Chondrocyte (in vitro differentiated cells): ENCODE measurements at regions not wholly inside any gene's neighbourhood (a gene's known extent, or its start where the extent isn't known, plus 50 kb on each side); places are given as distances from the start of the nearest gene placed in this dataset.
A peak's percentile ranks its signal among the peaks of the same experiment; 100 is the strongest.
"Not testable (repeated sequence)": the region's sequence is repeated elsewhere in the genome, so short reads cannot be mapped to it uniquely, and the experiment has no call there.

ENCODE experiments used
- DNase-seq: peaks from one replicate; pipeline ENCODE4 v3.0.0; 2021; ENCODE audit warnings: mixed read lengths, low spot score
- H3K27ac Mint-ChIP-seq: one replicate; pipeline ENCODE4 v1.8.0; 2021; ENCODE audit warnings: mild to moderate bottlenecking, moderate library complexity, mixed read lengths; ENCODE audit not compliant: unreplicated experiment
- H3K27me3 Mint-ChIP-seq: 2 replicates; pipeline ENCODE4 v1.8.0; 2021; ENCODE audit warnings: low read depth, mixed read lengths
- H3K36me3 Mint-ChIP-seq: 2 replicates; pipeline ENCODE4 v1.8.0; 2021; ENCODE audit warnings: low read depth, mixed read lengths
- H3K4me1 Mint-ChIP-seq: 2 replicates; pipeline ENCODE4 v1.8.0; 2021; ENCODE audit warnings: low read depth, mild to moderate bottlenecking, mixed read lengths
- H3K4me3 Mint-ChIP-seq: one replicate; pipeline ENCODE4 v1.8.0; 2021; ENCODE audit warnings: mild to moderate bottlenecking, moderate library complexity, mixed read lengths; ENCODE audit not compliant: unreplicated experiment
- H3K9me3 Mint-ChIP-seq: 2 replicates; pipeline ENCODE4 v1.8.0; 2021; ENCODE audit warnings: low read depth, mixed read lengths
- CTCF ChIP-seq: fragments of 200-600 bp; sonication (generic); IDR thresholded peaks from 2 replicates; pipeline ENCODE4 v1.5.0; 2021; ENCODE audit warnings: antibody characterized with exemption, mild to moderate bottlenecking, moderate library complexity

- no peaks in the 10 kb centered on the region for H3K9me3 Mint-ChIP-seq
- TF ChIP-seq CTCF: no peak
- DNase-seq: no peak
- H3K4me1 Mint-ChIP-seq: no peaks in the 10 kb centered on the region
- H3K27ac Mint-ChIP-seq: no peak overlapping the region
- no peaks in the 10 kb centered on the region for H3K36me3 Mint-ChIP-seq
- H3K27me3 Mint-ChIP-seq: no peaks in the 10 kb centered on the region
- H3K4me3 Mint-ChIP-seq: no peak overlapping the region
Measured at GRCh38 chr12:114530417-114530816, 124.5 kb upstream of the TBX5 start.

- no peak for TF ChIP-seq CTCF
Measured at GRCh38 chr12:114529966-114530365, 124.0 kb upstream of the TBX5 start.

GRCh38 chr12:114528766-114529165, 122.8 kb upstream of the TBX5 start:
- H3K9me3 Mint-ChIP-seq: no peaks in the 10 kb centered on the region
- H3K4me3 Mint-ChIP-seq: no peak overlapping the region
- no peaks in the 10 kb centered on the region for H3K4me1 Mint-ChIP-seq
- no peaks in the 10 kb centered on the region for H3K27me3 Mint-ChIP-seq
- H3K27ac Mint-ChIP-seq: no peak overlapping the region
- H3K36me3 Mint-ChIP-seq: no peaks in the 10 kb centered on the region
- no peak for DNase-seq
- TF ChIP-seq CTCF: no peak

More at GRCh38 chr12:114529966-114530365, 124.0 kb upstream of the TBX5 start:
- Mint-ChIP-seq H3K27me3 (no peaks in the 10 kb centered on the region), H3K27ac (no peak overlapping the region), H3K36me3 (no peaks in the 10 kb centered on the region), H3K4me1 (no peaks in the 10 kb centered on the region), H3K4me3 (no peak overlapping the region), H3K9me3 (no peaks in the 10 kb centered on the region)
- DNase-seq: no peak

GRCh38 chr12:114521160-114521559, 115.2 kb upstream of the TBX5 start:
- H3K36me3 Mint-ChIP-seq, H3K27me3 Mint-ChIP-seq, DNase-seq, H3K4me3 Mint-ChIP-seq, H3K9me3 Mint-ChIP-seq, H3K4me1 Mint-ChIP-seq, H3K27ac Mint-ChIP-seq: not testable (repeated sequence)

- Mint-ChIP-seq H3K4me1 (no peaks in the 10 kb centered on the region), H3K36me3 (no peaks in the 10 kb centered on the region), H3K9me3 (peaks cover 3% of the 10 kb centered on the region), H3K27me3 (peaks cover 3% of the 10 kb centered on the region), H3K27ac (no peak overlapping the region), H3K4me3 (no peak overlapping the region)
- TF ChIP-seq CTCF: no peak
- DNase-seq: no peak
Measured at GRCh38 chr12:114512351-114512750, 106.4 kb upstream of the TBX5 start.

- H3K4me3 Mint-ChIP-seq: no peak overlapping the region
- H3K9me3 Mint-ChIP-seq: no peaks in the 10 kb centered on the region
- no peak for DNase-seq
- no peak overlapping the region for H3K27ac Mint-ChIP-seq
- no peaks in the 10 kb centered on the region for H3K36me3 Mint-ChIP-seq
- H3K4me1 Mint-ChIP-seq: no peaks in the 10 kb centered on the region
- TF ChIP-seq CTCF: peak; percentile 84
- H3K27me3 Mint-ChIP-seq: peaks cover 15% of the 10 kb centered on the region
Measured at GRCh38 chr12:114508529-114509129, 102.7 kb upstream of the TBX5 start.
